NCI-H2081 (cell line): ENCODE measurements at regions not wholly inside any gene's neighbourhood (a gene's known extent, or its start where the extent isn't known, plus 50 kb on each side); places are given as distances from the start of the nearest gene placed in this dataset.

Experiments used
- DNase-seq, 2 experiments: peaks; one replicate each; lab custom pipeline; 2025; lab: John Stamatoyannopoulos, UW

GRCh38 chr11:134801570-134801969 is 389.5 kb upstream of the B3GAT1 start:
- DNase-seq = no peak

- no peak for DNase-seq
Measured at GRCh38 chr11:134800826-134801225, 388.8 kb upstream of the B3GAT1 start.

- no peak for DNase-seq
Measured at GRCh38 chr11:134800130-134800529, 388.1 kb upstream of the B3GAT1 start.

GRCh38 chr11:134799386-134799785 is 387.3 kb upstream of the B3GAT1 start:
- DNase-seq = no peak

DNA sequence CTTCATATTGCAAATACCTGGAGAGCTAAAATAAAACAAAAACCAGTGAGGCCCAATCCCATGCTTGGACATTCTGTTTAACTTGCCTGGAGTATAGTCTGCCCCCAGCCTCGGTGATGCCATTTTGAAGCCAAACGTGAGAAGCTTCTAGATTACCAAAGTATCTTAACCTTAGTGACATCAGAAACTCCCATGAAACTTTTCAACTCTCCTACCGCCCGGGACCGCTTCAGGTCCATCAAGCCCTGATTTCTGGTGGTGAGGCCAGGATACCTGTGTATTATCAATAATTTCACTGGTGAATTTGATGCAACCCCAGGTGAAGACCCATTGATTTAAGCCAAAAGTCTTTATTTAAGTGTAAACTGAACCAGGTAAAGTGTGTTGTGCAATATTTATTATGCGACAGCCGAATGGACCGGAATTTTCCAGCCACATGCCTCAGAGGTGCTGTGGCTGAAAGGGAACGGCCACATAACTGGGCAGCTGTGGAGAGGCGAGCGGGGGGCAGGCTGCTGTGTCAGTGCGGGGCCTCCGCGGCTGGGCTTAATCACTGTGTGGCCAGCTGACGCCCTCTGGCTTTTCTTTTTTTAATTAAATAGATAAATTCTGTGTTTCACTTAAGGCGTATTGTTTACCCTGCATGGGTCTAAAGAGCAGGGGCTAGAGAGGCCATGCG is 385.5 kb upstream of the B3GAT1 start:
- no peak for DNase-seq

- no peak for DNase-seq
Measured at GRCh38 chr11:134795017-134795416, 383.0 kb upstream of the B3GAT1 start.

DNA sequence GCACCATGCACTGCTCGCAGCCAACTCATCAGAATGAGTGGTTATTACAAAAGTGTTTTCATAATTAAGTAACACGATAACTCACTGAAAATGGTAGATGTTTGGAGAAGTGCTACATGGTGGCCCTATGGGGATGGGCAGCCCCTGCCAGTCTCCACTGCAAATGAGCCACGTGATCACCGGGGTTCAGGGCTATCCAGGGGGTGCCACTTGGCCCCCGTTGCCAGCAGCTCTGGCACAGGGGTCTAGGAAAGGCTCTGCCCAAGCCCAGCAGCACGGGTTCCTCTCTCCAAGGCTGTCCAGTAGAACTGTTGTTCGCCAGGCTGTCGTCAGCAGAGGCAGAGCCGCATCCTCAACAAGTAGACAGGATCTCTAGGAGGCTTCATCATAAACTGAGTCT is 382.1 kb upstream of the B3GAT1 start:
- no peak for DNase-seq

- DNase-seq = no peak
Measured at GRCh38 chr11:134792677-134793076, 380.6 kb upstream of the B3GAT1 start.

DNA sequence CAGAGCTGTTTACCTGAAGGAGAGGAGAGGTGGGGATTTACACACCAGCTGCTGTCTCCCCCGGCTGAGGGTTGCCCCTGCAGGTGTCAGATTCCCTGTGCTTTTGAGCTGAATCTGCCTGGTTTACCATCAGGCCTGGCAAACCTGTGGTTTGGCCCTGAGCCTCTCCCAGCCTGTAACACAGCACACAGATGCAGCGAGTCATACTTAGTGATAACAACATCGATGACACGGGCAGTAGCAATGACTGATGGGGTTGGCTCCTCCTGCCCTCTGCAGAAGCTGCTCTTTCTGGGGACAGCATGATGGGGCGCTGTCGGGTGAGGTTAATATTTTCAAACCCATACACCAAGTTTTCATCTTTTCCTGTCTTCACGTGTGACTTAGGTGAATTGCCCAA is 380.0 kb upstream of the B3GAT1 start:
- no peak for DNase-seq

- DNase-seq = no peak
Measured at GRCh38 chr11:134791102-134791501, 379.1 kb upstream of the B3GAT1 start.

DNA sequence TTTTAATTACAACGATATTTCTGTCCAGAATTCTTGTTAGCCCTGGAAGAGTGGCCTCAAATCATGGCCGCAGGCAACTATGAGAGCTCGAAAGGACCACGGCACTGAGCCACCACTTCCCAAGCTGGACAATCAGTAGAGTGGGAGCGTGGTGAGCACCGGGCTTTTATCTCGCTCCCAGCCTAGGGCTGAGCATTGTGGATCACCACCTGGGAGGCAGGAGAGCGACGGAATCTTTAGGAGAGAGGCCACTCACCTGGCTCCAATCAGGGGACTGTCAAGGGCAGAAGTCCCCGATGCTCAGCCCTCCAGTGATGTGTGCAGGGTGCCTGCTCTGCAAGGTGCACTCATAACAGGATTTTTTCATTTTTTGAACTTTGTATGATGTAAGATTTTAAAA is 377.1 kb upstream of the B3GAT1 start:
- DNase-seq = no peak

DNA sequence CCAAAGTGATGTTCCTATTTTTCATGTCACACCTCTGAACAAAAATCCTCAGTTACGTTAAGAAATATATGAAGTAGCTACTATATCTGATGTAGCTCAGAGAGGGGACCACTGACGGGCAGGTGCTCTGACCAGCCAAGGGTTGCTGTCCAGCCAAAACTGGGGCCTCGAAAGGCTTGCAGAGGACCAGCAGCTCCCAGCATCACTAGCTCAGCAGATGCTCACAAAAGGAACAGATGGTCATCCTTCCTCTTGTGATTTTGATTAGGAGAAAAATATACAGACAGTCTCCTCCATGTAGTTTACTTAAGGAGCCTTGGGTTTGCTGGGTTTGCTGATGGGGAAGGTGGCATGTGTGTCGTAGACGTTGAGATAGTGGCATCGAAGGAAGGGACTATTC is 374.6 kb upstream of the B3GAT1 start:
- DNase-seq = no peak

DNA sequence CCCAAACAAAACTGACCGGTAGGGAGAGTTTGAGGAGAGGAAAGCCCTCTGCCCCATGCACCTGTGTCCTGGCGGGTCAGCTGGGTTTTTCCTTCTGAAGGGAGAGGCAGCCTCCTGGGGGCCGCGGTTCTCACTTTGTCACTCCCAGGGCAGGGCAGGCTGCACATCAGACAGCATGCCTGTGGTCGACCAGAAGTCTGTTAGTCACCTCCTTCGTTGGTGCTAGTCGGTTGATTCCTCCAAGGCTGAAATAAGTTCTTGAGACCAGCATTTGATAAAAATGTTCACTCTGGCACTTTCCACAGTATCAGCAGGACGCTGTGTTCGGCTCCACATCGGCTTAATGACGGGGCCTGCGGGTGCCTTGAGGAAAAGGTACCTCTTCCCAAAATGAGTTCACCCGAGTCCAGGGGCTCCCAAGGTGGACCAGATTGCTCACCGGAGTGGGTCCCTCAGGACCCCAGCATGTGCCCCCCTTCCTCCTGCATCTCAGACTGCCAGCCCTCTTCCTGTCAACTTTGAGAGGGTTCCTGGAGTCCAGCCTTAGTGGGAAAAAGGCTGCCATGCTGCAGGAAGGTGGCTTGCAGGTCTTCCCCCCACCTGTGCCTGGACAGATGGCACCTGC is 373.7 kb upstream of the B3GAT1 start:
- DNase-seq = no peak

- DNase-seq = no peak
Measured at GRCh38 chr11:134785059-134785458, 373.0 kb upstream of the B3GAT1 start.

DNA sequence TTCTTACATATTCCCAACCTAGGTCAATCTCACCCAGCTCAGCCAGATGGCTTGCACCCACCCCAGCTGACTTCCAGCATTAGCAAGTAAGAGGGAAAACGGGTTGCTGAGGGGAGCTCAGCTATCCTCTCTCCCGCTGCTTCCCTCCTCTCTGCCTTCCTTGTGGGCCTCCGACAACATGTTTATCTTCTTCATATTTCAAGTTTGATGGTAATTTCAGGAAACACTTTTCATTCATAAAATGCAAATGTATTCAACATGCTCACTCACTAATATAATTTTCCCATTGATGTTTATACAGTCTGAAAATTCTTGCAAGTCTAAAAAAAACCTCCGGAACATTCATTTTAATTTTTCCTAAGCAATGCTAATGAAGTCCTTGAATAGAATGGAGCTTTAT is 372.5 kb upstream of the B3GAT1 start:
- no peak for DNase-seq

GRCh38 chr11:134784046-134784445 is 372.0 kb upstream of the B3GAT1 start:
- no peak for DNase-seq

DNA sequence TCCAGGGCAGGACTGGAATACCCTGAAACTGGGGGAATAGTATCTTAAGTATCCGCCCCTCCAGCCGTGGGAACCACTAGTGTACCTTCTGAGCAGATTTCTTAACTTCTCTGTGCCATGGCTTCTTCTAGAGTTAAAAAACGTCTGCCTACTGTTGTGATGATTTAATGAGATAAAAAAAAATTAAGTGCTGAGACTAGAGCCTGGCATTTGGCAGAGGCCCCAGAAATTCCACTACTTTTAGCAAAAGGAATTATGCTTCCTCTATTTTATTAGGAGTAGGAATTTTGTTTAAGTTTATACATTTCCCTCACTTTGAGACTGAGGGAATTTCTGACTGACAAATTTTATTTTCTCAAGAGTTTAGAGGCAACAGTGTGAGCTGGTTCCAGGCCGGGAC is 371.2 kb upstream of the B3GAT1 start:
- DNase-seq = no peak

GRCh38 chr11:134781380-134781866 is 369.4 kb upstream of the B3GAT1 start:
- no peak for DNase-seq

DNA sequence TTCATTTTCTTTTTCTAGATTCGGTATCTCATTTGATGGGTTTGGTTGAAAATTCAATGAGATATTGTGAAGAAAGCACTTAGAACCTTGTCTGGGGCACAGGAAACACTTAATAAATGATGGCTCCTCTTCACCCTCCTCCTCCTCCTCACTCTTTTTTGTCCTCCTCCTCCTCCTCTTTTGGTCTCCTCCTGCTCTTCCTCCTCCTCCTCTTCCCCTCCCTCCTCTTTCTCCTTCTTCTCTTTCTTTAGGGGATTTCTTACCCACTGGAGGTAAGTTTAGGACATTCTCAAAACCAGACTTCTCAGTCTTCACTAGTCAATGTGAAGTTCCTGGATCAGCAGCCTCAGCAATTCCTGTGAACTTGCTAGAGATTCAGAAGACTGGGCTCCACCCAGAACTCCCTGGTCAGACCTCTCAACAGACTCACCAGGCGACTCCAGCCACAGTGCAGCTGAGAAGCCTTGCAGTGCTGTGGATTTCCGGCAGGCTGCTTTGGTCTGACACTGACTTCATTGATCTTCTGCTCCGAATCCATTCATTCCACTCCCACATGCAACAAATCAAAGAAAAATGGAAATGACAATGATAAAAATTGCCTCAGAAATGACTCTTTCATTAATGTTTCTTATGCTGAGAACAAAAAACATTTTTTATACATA is 368.6 kb upstream of the B3GAT1 start:
- no peak for DNase-seq

DNA sequence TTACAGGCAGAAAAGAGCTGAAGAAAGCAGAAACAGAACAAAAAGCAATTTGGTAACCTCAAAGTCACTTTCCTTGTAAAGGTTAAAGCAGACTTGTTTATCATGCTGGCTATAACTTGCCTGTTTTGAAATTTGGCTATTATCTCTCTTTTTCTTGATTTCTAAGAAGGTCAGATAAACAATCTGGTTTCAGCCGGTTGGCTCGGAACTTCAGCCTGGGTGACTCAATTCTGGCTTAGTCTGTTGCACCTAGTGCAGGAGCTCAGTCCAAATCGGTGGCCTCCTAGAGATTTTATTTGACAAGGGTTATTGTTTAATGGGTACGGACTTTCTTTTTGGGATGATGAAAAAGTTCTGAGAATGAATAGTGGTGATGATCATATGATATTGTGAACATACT is 367.1 kb upstream of the B3GAT1 start:
- no peak for DNase-seq

GRCh38 chr11:134768463-134768862 is 356.4 kb upstream of the B3GAT1 start:
- DNase-seq = no peak

GRCh38 chr11:134765565-134765964 is 353.5 kb upstream of the B3GAT1 start:
- no peak for DNase-seq

DNA sequence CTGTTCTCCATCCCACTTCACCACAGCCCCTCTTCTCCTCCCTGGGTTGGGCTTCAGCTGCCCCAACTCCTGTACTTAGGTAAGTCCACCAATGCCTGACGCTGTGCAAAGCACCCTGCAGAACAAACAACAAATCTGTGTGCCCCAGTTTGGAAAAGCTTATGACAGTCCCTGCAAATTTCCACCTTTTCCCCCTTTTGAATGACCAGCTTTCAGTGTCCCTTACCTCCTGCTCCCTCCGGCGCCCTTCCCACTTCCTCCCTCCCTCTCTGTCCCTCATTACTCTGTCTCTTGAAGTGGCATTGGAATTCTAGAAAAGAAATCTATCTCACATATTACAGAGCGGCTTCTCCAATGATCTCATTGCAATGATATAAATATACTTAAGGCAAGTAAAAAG is 352.9 kb upstream of the B3GAT1 start:
- no peak for DNase-seq
